ENCODE measurements at regions not wholly inside any gene's neighbourhood (a gene's known extent, or its start where the extent isn't known, plus 50 kb on each side); places are given as distances from the start of the nearest gene placed in this dataset.

GRCh38 chr9:91134608-91135007 lies 227.1 kb downstream of the AUH start:
- TF ChIP-seq CTCF (IDR thresholded peaks at IDR 0.05), result no peak
- TF ChIP-seq ZFX (IDR thresholded peaks at IDR 0.05; ENCODE audit: borderline replicate concordance), result no peak

Measured in 22Rv1 (cell line).